H7 (cell line): ENCODE measurements at regions not wholly inside any gene's neighbourhood (a gene's known extent, or its start where the extent isn't known, plus 50 kb on each side); places are given as distances from the start of the nearest gene placed in this dataset.

Experiments used
- DNase-seq: peaks from one replicate; pipeline ENCODE4 v3.0.0; 2012
- H3K27me3 ChIP-seq: 2 replicates; pipeline ENCODE4 v1.6.0; 2011; ENCODE audit warnings: mild to moderate bottlenecking, low read length; ENCODE audit not compliant: control insufficient read depth, insufficient read depth
- H3K36me3 ChIP-seq: replicated peaks from 2 replicates; pipeline ENCODE4 v1.5.1; 2011; ENCODE audit warnings: low read length; ENCODE audit not compliant: control insufficient read depth, insufficient read depth
- H3K4me3 ChIP-seq: 2 replicates; pipeline ENCODE4 v1.5.1; 2011; ENCODE audit warnings: low read depth, mild to moderate bottlenecking, control low read depth, low read length, moderate library complexity; ENCODE audit not compliant: insufficient read depth

DNA sequence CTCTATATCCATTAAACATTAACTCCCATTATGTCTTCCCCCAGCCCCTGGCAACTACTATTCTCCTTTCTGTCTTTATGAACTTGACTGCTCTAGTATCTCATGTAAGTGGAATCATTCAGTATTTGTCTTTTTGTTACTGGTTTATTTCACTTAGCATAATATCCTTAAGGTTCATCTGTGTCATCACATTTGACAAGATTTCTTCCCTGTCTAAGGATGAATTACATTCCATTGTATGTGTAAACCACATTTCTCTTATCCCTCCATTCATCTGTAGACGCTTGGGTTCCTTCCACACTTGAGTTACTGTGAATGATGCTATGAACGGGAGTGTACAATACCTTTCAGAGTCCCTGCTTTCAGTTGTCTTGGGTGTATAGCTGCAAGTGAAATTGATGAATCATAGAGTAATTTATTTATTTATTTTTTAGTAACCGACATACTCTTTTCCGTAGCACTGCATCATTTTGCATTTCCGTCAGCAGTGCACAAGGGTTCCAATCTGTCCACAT, 399.7 kb upstream of the RBFOX1 start:
- H3K4me3 ChIP-seq, result no peak overlapping the region
- H3K27me3 ChIP-seq, result no peaks in the 10 kb centered on the region
- no peak for DNase-seq
- H3K36me3 ChIP-seq, result no peaks in the 10 kb centered on the region

DNA sequence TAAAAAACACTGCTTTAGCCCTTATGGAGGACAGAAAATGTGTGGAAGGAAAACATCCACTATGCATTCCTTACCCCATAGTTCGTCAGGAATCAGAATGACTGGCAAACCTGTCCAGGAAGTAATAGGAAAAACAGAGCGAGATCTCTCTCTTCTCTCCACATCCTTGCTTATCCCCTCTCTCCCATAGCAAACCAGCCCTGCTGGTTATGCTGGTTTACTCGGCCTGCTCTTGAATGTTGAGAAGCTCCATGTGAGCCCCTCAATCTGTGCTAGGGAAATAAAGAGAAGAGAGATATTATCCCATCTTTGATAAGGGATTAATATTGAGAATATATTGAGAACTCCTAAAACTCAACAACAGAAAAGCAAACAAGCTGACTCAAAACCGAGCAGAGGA, 402.8 kb upstream of the RBFOX1 start:
- H3K4me3 ChIP-seq, result no peak overlapping the region
- no peaks in the 10 kb centered on the region for H3K36me3 ChIP-seq
- DNase-seq, result no peak
- no peaks in the 10 kb centered on the region for H3K27me3 ChIP-seq

DNA sequence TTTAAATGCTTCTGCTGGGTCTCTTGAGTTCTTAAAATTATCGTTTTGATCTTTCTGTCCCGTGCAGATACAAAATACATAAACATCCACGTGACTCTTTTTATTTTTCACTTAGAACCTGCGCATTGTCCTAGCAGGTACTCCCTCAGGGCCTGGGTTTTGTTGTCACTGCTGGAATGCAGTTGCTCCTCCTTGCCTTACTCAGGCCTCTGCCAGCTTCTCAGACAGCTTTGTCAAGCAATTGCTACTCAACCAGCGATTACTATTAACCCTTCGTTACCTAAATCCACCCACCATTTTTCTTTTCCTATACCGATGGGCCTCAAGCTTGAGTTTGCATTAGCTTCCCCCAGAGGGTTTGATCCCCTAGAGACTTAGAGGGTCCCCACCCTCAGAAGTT, 405.9 kb upstream of the RBFOX1 start:
- Histone ChIP-seq H3K4me3 (no peak overlapping the region), H3K27me3 (no peaks in the 10 kb centered on the region), H3K36me3 (no peaks in the 10 kb centered on the region)
- peak; percentile 27 for DNase-seq

DNA sequence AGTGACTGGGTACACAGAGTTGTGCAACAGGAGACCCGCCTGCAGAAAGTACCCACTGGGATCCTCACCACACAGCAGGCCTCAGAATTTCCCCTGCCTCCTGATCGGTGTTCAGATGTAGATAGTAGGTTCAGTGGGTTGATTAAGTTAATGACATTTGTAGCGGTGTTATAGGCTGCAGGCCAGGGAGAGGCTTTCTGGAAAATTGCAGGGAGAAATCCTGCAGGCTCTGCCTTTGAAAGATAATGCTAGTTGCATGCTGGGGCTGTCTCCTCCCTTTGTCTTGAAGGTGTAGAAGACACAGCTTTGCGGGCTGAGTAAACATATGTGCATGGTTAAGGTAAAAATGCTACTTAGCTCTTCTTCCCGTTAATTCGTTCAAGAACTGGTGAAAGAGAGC, 406.3 kb upstream of the RBFOX1 start:
- no peaks in the 10 kb centered on the region for H3K27me3 ChIP-seq
- H3K4me3 ChIP-seq, result no peak overlapping the region
- no peak for DNase-seq
- H3K36me3 ChIP-seq, result no peaks in the 10 kb centered on the region

GRCh38 chr16:6918646-6919045, 414.0 kb upstream of the RBFOX1 start:
- Histone ChIP-seq H3K27me3 (no peaks in the 10 kb centered on the region), H3K4me3 (no peak overlapping the region), H3K36me3 (no peaks in the 10 kb centered on the region)
- DNase-seq, result no peak

- Histone ChIP-seq H3K27me3 (no peaks in the 10 kb centered on the region), H3K36me3 (no peaks in the 10 kb centered on the region), H3K4me3 (no peak overlapping the region)
- no peak for DNase-seq
Measured at GRCh38 chr16:6916946-6917345, 415.7 kb upstream of the RBFOX1 start.

- Histone ChIP-seq H3K4me3 (no peak overlapping the region), H3K36me3 (no peaks in the 10 kb centered on the region), H3K27me3 (no peaks in the 10 kb centered on the region)
- no peak for DNase-seq
Measured at GRCh38 chr16:6913566-6913965, 419.1 kb upstream of the RBFOX1 start.

DNA sequence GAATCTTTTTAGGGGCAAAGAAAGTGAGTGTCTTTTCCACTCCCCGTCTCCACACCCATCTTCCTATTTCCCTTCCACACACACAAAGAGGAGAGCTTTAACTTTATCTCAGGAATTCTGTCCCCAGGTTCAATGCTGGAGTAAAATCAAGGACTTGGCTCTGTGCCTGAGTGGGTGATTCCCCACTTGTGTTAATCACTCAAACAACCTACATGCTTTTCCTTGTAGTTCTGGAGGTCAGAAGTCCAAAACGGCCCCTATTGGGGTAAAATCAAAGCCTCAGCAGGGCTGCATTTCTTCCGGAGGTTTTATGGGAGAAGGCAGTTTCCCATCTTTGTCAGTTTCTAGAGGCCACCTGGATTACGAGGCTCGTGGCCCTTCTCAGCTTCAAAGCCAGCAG, 422.3 kb upstream of the RBFOX1 start:
- DNase-seq, result no peak
- no peaks in the 10 kb centered on the region for H3K27me3 ChIP-seq
- no peaks in the 10 kb centered on the region for H3K36me3 ChIP-seq
- no peak overlapping the region for H3K4me3 ChIP-seq

DNA sequence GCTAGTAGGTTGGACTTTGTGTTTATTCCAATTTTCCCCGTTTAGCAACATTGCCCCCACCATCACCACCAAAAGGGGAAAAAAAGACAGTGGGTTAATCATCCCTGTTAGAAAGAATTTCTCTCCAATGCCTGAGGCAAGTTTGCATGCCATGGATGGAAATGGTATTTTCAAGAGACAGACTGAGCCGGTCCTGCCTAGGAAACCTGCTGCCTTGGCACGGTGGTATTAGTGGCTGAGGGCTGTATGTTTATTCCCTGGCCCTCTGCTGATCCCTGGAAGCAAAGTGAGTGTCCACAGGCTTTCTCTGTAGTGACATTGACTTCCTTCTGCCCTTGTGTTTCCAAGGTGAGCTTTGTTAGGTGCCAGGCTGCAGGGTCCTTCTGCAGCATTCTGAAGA, 427.0 kb upstream of the RBFOX1 start:
- H3K4me3 ChIP-seq, result no peak overlapping the region
- no peak for DNase-seq
- no peaks in the 10 kb centered on the region; the same call in 1 of the 2 replicates for H3K27me3 ChIP-seq
- no peaks in the 10 kb centered on the region for H3K36me3 ChIP-seq

- Histone ChIP-seq H3K36me3 (no peaks in the 10 kb centered on the region), H3K4me3 (no peak overlapping the region), H3K27me3 (no peaks in the 10 kb centered on the region; the same call in 1 of the 2 replicates)
- no peak for DNase-seq
Measured at GRCh38 chr16:6903671-6904070, 429.0 kb upstream of the RBFOX1 start.

- no peak overlapping the region for H3K4me3 ChIP-seq
- H3K36me3 ChIP-seq, result no peaks in the 10 kb centered on the region
- H3K27me3 ChIP-seq, result no peaks in the 10 kb centered on the region; the same call in 1 of the 2 replicates
- no peak for DNase-seq
Measured at GRCh38 chr16:6898896-6899295, 433.7 kb upstream of the RBFOX1 start.

GRCh38 chr16:6897876-6898485, 434.7 kb upstream of the RBFOX1 start:
- Histone ChIP-seq H3K4me3 (no peak overlapping the region), H3K27me3 (no peaks in the 10 kb centered on the region; the same call in 1 of the 2 replicates), H3K36me3 (no peaks in the 10 kb centered on the region)
- DNase-seq, result no peak

- H3K4me3 ChIP-seq, result no peak overlapping the region
- DNase-seq, result no peak
- no peaks in the 10 kb centered on the region for H3K36me3 ChIP-seq
Measured at GRCh38 chr16:6892966-6893365, 439.7 kb upstream of the RBFOX1 start.

GRCh38 chr16:6891496-6891895, 441.1 kb upstream of the RBFOX1 start:
- Histone ChIP-seq H3K36me3 (no peaks in the 10 kb centered on the region), H3K4me3 (no peak overlapping the region), H3K27me3 (no peaks in the 10 kb centered on the region)
- DNase-seq, result no peak

More at GRCh38 chr16:6892966-6893365, 439.7 kb upstream of the RBFOX1 start:
- H3K27me3 ChIP-seq, result no peaks in the 10 kb centered on the region

DNA sequence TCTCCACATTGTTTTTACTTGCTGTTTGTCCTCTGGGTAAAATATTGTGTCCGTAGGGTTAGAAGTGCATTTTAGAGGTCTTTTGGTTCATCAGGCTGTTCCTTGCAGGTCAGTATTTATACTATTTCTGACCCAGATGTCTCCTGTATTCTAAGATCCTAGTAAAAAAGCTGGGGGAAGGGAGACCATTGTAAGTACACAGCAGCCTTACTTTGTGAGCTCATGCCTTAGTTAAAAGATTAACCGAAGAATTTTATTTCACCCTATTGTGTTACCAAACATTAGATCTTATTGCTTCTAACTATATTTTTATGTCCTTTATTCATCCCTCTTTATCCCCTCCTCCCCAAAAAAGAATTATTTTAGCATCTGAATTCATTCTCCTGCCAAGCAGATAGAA, 444.1 kb upstream of the RBFOX1 start:
- H3K4me3 ChIP-seq, result no peak overlapping the region
- no peaks in the 10 kb centered on the region for H3K36me3 ChIP-seq
- H3K27me3 ChIP-seq, result no peaks in the 10 kb centered on the region
- no peak for DNase-seq

DNA sequence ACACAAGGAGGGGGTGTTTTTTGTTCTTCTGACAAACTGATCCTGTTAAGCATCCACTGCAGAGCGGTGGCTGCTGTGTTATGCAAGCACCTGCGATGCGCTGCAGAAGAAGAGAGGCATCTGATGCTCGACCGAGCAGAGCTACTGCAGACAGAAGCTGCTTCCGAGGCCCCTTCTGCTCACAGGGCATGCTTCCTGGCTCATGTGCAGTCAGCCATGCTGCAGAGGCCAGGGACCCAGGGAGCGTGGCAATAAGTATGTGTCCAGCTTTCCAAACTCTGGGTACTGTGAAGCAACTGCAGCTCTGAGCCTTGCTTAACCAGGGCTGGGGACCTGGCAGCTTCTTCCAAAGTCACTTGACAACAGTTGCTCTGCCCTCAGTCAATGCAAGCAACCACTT, 448.6 kb upstream of the RBFOX1 start:
- DNase-seq, result no peak
- Histone ChIP-seq H3K36me3 (no peaks in the 10 kb centered on the region), H3K4me3 (no peak overlapping the region), H3K27me3 (no peaks in the 10 kb centered on the region)
